ENCODE measurements at regions not wholly inside any gene's neighbourhood (a gene's known extent, or its start where the extent isn't known, plus 50 kb on each side); places are given as distances from the start of the nearest gene placed in this dataset.

GRCh38 chr5:67992923-67993322 is 222.6 kb upstream of the PIK3R1 start:
- Histone ChIP-seq H3K4me1 (ENCODE audit: control insufficient read depth, insufficient read depth, low read length) (peaks cover 4% of the 10 kb centered on the region; the same call in 1 of the 2 replicates), H3K27ac (ENCODE audit: extremely low read depth, low read depth, low read length) (no peak overlapping the region), H3K36me3 (ENCODE audit: control insufficient read depth in 2 of 2, insufficient read depth in 1 of 2, low read length in 2 of 2) (no peaks in the 10 kb centered on the region), H3K4me3 (ENCODE audit: low read depth, low read length) (no peak overlapping the region), H3K9me3 (ENCODE audit: control insufficient read depth, insufficient read depth, low read depth, low read length) (no peaks in the 10 kb centered on the region)
- CTCF ChIA-PET, result interaction anchor here (0.9 to 1.2 kb wide), 2 partner anchors 260 to 1015 kb away, joined by 3 to 4 read pairs; no protein-coding TSS in a partner anchor
- POLR2A ChIA-PET, result interaction anchor here (0.5 kb wide), 1 partner anchor 10 kb away, joined by 4 read pairs; no protein-coding TSS in a partner anchor
- TF ChIP-seq ATF2 (tag by site-specific recombination; IDR thresholded peaks at IDR 0.05; ENCODE audit: low read depth) (no peak), CTCF (tag by site-specific recombination; IDR thresholded peaks at IDR 0.05) (no peak)
- TF ChIP-seq, protein P1, sequence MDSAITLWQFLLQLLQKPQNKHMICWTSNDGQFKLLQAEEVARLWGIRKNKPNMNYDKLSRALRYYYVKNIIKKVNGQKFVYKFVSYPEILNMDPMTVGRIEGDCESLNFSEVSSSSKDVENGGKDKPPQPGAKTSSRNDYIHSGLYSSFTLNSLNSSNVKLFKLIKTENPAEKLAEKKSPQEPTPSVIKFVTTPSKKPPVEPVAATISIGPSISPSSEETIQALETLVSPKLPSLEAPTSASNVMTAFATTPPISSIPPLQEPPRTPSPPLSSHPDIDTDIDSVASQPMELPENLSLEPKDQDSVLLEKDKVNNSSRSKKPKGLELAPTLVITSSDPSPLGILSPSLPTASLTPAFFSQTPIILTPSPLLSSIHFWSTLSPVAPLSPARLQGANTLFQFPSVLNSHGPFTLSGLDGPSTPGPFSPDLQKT (IDR thresholded peaks at IDR 0.05; ENCODE audit: borderline replicate concordance, low read depth, low read length), result no peak

DNA sequence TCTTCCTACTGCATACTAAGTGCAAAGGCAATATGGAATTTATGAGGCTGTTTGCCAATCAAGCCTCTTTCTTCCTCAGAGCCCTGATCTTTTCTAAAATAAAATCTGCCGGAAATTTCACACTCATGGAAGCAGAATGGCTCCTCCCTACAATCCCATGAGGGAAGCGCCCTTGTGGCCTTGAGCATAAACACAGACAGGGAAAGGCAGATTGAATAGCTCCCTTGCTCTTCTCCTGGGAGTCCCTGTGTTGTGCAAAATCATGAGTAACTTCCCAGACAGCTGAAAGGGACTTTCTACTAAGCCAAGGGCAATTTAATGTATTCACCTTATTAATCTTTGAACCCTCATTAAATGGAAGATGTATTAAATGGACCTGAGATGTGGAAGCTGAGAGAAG is 226.1 kb upstream of the PIK3R1 start:
- CTCF ChIA-PET, result no interaction called here
- POLR2A ChIA-PET, result no interaction called here

GRCh38 chr5:67986761-67987160 is 228.8 kb upstream of the PIK3R1 start:
- ChIA-PET POLR2A (no interaction called here), CTCF (no interaction called here)
- Histone ChIP-seq H3K27ac (ENCODE audit: extremely low read depth, low read depth, low read length) (no peak overlapping the region), H3K4me1 (ENCODE audit: control insufficient read depth, insufficient read depth, low read length) (no peaks in the 10 kb centered on the region), H3K36me3 (ENCODE audit: control insufficient read depth in 2 of 2, insufficient read depth in 1 of 2, low read length in 2 of 2) (no peaks in the 10 kb centered on the region), H3K4me3 (ENCODE audit: low read depth, low read length) (no peak overlapping the region), H3K9me3 (ENCODE audit: control insufficient read depth, insufficient read depth, low read depth, low read length) (no peaks in the 10 kb centered on the region)
- TF ChIP-seq KLF7 (tag by site-specific recombination; IDR thresholded peaks at IDR 0.05; ENCODE audit: borderline replicate concordance), result no peak
- no peak for TF ChIP-seq PATZ1 (tag by site-specific recombination; IDR thresholded peaks at IDR 0.05)
- no peak for TF ChIP-seq ZNF610 (tag by site-specific recombination; IDR thresholded peaks at IDR 0.05; ENCODE audit: borderline replicate concordance)
- TF ChIP-seq SCRT2 (tag by site-specific recombination; IDR thresholded peaks at IDR 0.05), result no peak
- TF ChIP-seq ZNF76 (tag by site-specific recombination; IDR thresholded peaks at IDR 0.05; ENCODE audit: borderline replicate concordance, low read depth), result no peak

More for the DNA sequence above, 226.1 kb upstream of the PIK3R1 start:
- Histone ChIP-seq H3K27ac (ENCODE audit: extremely low read depth, low read depth, low read length) (no peak overlapping the region), H3K4me3 (ENCODE audit: low read depth, low read length) (no peak overlapping the region), H3K36me3 (ENCODE audit: control insufficient read depth in 2 of 2, insufficient read depth in 1 of 2, low read length in 2 of 2) (no peaks in the 10 kb centered on the region), H3K4me1 (ENCODE audit: control insufficient read depth, insufficient read depth, low read length) (no peaks in the 10 kb centered on the region), H3K9me3 (ENCODE audit: control insufficient read depth, insufficient read depth, low read depth, low read length) (no peaks in the 10 kb centered on the region)
- TF ChIP-seq ZNF610 (tag by site-specific recombination; IDR thresholded peaks at IDR 0.05; ENCODE audit: borderline replicate concordance) (no peak), SP3 (tag by site-specific recombination; IDR thresholded peaks at IDR 0.05) (no peak), ZNF354C (tag by site-specific recombination; IDR thresholded peaks at IDR 0.05; ENCODE audit: borderline replicate concordance, low read depth) (no peak), ZIC2 (tag by site-specific recombination; IDR thresholded peaks at IDR 0.05) (no peak), ZNF132 (tag by site-specific recombination; IDR thresholded peaks at IDR 0.05; ENCODE audit: borderline replicate concordance) (no peak)

Measured in HEK293 (cell line).